KMS-11 (cell line): ENCODE measurements at regions not wholly inside any gene's neighbourhood (a gene's known extent, or its start where the extent isn't known, plus 50 kb on each side); places are given as distances from the start of the nearest gene placed in this dataset.
"Not testable (repeated sequence)": the region's sequence is repeated elsewhere in the genome, so short reads cannot be mapped to it uniquely, and the experiment has no call there.

Source experiments
- H2AFZ ChIP-seq: fragments of 200-600 bp; sonication (generic); 2 replicates; pipeline ENCODE4 v1.6.1; 2016; ENCODE audit warnings: antibody characterized with exemption, mixed run types, low read depth
- H3K27ac ChIP-seq: fragments of 200-600 bp; sonication (generic); 2 replicates; pipeline ENCODE4 v1.6.1; 2016; ENCODE audit warnings: mild to moderate bottlenecking, mixed run types
- H3K27me3 ChIP-seq: fragments of 200-600 bp; sonication (generic); 2 replicates; pipeline ENCODE4 v1.6.1; 2017; ENCODE audit warnings: mild to moderate bottlenecking, low read depth, mixed run types, moderate library complexity; ENCODE audit not compliant: insufficient read depth
- H3K36me3 ChIP-seq: fragments of 200-600 bp; sonication (generic); 2 replicates; pipeline ENCODE4 v1.6.1; 2017; ENCODE audit warnings: mild to moderate bottlenecking, mixed run types; ENCODE audit not compliant: insufficient read depth
- H3K4me1 ChIP-seq: fragments of 200-600 bp; sonication (generic); 2 replicates; pipeline ENCODE4 v1.6.1; 2016; ENCODE audit warnings: mild to moderate bottlenecking, low read depth, mixed run types; ENCODE audit not compliant: poor library complexity, severe bottlenecking
- H3K4me2 ChIP-seq: fragments of 200-600 bp; sonication (generic); 2 replicates; pipeline ENCODE4 v1.7.0; 2016; ENCODE audit warnings: mild to moderate bottlenecking, mixed run types
- H3K4me3 ChIP-seq: fragments of 200-600 bp; sonication (generic); IDR thresholded peaks from 2 replicates; pipeline ENCODE4 v1.6.1; 2017; ENCODE audit warnings: low read depth, low read length, mixed read lengths; ENCODE audit not compliant: insufficient read depth
- H3K79me2 ChIP-seq: fragments of 200-600 bp; sonication (generic); 2 replicates; pipeline ENCODE4 v1.6.1; 2016; ENCODE audit warnings: low read depth, mixed run types; ENCODE audit not compliant: insufficient read depth
- H3K9ac ChIP-seq: fragments of 200-600 bp; sonication (generic); 2 replicates; pipeline ENCODE4 v1.6.1; 2016; ENCODE audit warnings: mild to moderate bottlenecking, mixed run types
- H4K20me1 ChIP-seq: fragments of 200-600 bp; sonication (generic); 2 replicates; pipeline ENCODE4 v1.6.1; 2016; ENCODE audit warnings: mild to moderate bottlenecking, mixed run types; ENCODE audit not compliant: insufficient read depth
- CTCF ChIP-seq: fragments of 200-600 bp; sonication (generic); conservative IDR thresholded peaks from 2 replicates; pipeline ENCODE4 v1.6.1; 2017; ENCODE audit warnings: low read depth, mild to moderate bottlenecking, antibody characterized with exemption, low read length, moderate library complexity, mixed read lengths

- Histone ChIP-seq H2AFZ (no peak overlapping the region), H3K36me3 (no peaks in the 10 kb centered on the region), H3K79me2 (no peaks in the 10 kb centered on the region), H3K4me3 (no peak overlapping the region), H3K4me1 (no peaks in the 10 kb centered on the region), H3K27ac (no peak overlapping the region), H3K27me3 (no peaks in the 10 kb centered on the region), H3K9ac (no peak overlapping the region), H4K20me1 (no peaks in the 10 kb centered on the region), H3K4me2 (no peak overlapping the region)
- TF ChIP-seq CTCF = no peak
These were observed 102.7 kb downstream of the UTP18 start for GRCh38 chr17:51362811-51363585.

GRCh38 chr17:51365090-51365489 is 104.7 kb downstream of the UTP18 start:
- TF ChIP-seq CTCF = no peak
- H3K27me3 ChIP-seq = no peaks in the 10 kb centered on the region
- H3K9ac ChIP-seq = no peak overlapping the region
- H3K79me2 ChIP-seq = no peaks in the 10 kb centered on the region
- H3K4me1 ChIP-seq = no peaks in the 10 kb centered on the region
- H3K36me3 ChIP-seq = no peaks in the 10 kb centered on the region
- no peak overlapping the region for H2AFZ ChIP-seq
- H3K27ac ChIP-seq = no peak overlapping the region
- no peak overlapping the region for H3K4me3 ChIP-seq
- H4K20me1 ChIP-seq = no peaks in the 10 kb centered on the region
- no peak overlapping the region for H3K4me2 ChIP-seq

GRCh38 chr17:51366866-51367265 is 106.5 kb downstream of the UTP18 start:
- TF ChIP-seq CTCF = no peak
- Histone ChIP-seq H2AFZ (no peak overlapping the region), H3K4me2 (no peak overlapping the region), H3K4me1 (no peaks in the 10 kb centered on the region), H3K4me3 (no peak overlapping the region), H3K36me3 (no peaks in the 10 kb centered on the region), H4K20me1 (no peaks in the 10 kb centered on the region), H3K9ac (no peak overlapping the region), H3K27me3 (no peaks in the 10 kb centered on the region), H3K27ac (no peak overlapping the region), H3K79me2 (no peaks in the 10 kb centered on the region)

- H3K9ac ChIP-seq, H2AFZ ChIP-seq, H4K20me1 ChIP-seq, H3K4me1 ChIP-seq, H3K27me3 ChIP-seq, H3K36me3 ChIP-seq, H3K79me2 ChIP-seq, H3K4me2 ChIP-seq, H3K27ac ChIP-seq, H3K4me3 ChIP-seq: not testable (repeated sequence)
These were observed 107.5 kb downstream of the UTP18 start for GRCh38 chr17:51367836-51368235.

- H4K20me1 ChIP-seq = no peaks in the 10 kb centered on the region
- no peak overlapping the region for H3K9ac ChIP-seq
- H3K4me2 ChIP-seq = no peak overlapping the region
- no peaks in the 10 kb centered on the region for H3K4me1 ChIP-seq
- H3K79me2 ChIP-seq = no peaks in the 10 kb centered on the region
- peak overlapping the region; percentile 53; the same call in 1 of the 2 replicates for H2AFZ ChIP-seq
- no peaks in the 10 kb centered on the region for H3K27me3 ChIP-seq
- H3K36me3 ChIP-seq = no peaks in the 10 kb centered on the region
- H3K27ac ChIP-seq = no peak overlapping the region
- 0 out of 2 replicates have a peak, but pooled peaks have one; percentile 39 for TF ChIP-seq CTCF
- no peak overlapping the region for H3K4me3 ChIP-seq
These were observed 111.4 kb downstream of the UTP18 start for GRCh38 chr17:51371732-51372151.
